Activated CD4-positive, alpha-beta T cell treated with anti-CD3 and anti-CD28 coated beads, Interleukin-2, Interleukin-4, amounts not matched to agents 100 ng/mL and 50 ng/mL, durations not matched to agents 16 hours and 8 hours (primary cell): ENCODE measurements at regions not wholly inside any gene's neighbourhood (a gene's known extent, or its start where the extent isn't known, plus 50 kb on each side); places are given as distances from the start of the nearest gene placed in this dataset.

Experiments
- DNase-seq: peaks from one replicate; pipeline ENCODE4 v3.0.0-alpha.2; 2020; ENCODE audit warnings: low spot score

GRCh38 chr18:40653682-40654081 lies 1301.4 kb upstream of the PIK3C3 start:
- DNase-seq = no peak

DNA sequence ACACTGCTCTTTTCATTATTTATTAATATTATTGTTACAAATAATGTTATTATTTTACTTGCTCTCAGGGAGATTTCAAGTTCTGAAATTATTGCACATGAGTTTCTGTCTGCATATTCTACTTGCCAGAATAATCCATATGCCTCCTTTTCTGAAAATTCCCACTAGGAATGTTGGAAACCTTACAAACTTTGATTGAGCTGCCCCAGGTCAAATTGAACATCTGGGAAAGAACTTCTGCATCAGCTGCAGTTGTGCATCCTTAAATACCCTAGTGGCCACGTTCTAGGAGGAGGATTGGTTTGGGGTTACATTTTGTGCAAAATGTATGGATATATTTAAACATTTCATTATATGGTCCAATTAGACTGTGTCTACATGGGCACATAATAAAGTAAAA lies 1302.7 kb upstream of the PIK3C3 start:
- no peak for DNase-seq

GRCh38 chr18:40651163-40651562 lies 1303.9 kb upstream of the PIK3C3 start:
- DNase-seq = no peak

- DNase-seq = no peak
Observed at GRCh38 chr18:40642692-40643229, 1312.3 kb upstream of the PIK3C3 start.

DNA sequence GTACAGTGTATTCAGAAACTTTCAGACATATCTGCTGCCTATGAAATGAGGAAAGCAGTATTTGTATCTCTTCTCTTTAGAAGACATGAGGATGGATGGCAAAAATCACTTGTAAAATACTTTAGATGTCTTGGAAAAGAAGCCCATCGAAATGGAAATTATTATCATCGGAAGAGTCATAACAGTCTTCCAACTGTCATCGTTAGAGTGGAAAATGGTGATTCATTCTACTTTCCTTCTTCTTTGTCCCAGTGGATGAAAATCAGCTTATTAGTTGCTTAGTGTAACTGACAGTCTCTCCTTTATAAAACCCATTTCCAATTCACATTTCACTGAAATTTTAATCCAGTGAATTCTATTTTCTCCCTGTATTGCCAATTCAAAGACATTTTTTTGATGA lies 1323.7 kb upstream of the PIK3C3 start:
- no peak for DNase-seq

DNA sequence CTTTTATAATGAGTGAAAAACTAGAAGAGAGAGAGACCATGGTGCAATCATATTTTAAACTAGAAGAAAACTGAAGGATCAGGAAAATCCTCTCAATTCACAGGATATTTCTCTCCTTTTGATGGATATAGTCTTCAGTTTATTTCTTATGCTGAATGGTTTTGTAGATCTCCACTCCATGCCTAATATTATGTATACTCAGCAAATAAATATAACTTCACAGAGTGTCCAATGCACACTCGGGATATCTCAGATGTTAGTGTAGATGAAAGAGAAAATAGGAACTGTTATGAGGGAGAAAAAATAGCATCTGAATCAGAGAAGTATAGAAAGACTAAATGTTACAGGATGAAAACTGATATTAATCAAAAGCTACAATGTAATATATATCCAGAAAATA lies 1324.5 kb upstream of the PIK3C3 start:
- no peak for DNase-seq

DNA sequence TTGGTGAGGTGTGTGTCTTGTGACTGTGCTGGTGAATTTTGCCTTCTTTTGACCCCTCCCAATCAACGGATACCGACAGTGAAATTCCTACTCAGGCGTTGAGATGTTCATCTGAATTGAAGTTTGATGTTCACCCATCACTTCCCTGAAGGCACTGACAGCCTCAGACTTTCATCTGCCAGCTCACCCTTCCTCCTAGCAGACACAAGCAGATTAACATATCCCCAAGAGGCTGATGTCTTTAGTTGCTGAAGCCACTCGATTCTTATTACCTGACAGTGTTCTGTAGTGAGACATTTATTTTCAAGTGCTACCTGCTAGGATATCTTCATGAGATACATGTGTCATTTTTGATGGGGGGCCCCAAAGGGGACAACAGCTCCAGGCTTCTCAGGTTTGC lies 1330.1 kb upstream of the PIK3C3 start:
- no peak for DNase-seq

GRCh38 chr18:40613721-40614120 lies 1341.3 kb upstream of the PIK3C3 start:
- no peak for DNase-seq

DNA sequence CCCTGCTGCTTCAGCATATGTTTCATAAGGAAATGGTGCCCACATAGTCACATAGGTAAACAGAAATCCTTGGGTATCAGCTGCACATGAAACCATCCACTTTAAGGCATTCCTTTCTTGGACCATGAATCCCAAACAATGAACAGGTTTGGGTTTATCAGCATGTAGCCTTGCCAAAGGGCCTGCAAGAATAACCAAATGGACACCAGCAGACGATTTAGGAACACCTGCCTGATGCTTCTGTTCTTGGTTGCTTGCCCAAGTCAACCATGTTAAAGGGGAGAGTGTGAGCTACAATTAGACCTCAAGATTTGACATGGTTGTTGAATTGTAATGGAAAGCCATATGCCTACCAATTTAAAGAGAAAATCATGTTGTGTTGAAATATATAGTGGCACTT lies 1342.7 kb upstream of the PIK3C3 start:
- no peak for DNase-seq

GRCh38 chr18:40608226-40608625 lies 1346.8 kb upstream of the PIK3C3 start:
- no peak for DNase-seq

DNA sequence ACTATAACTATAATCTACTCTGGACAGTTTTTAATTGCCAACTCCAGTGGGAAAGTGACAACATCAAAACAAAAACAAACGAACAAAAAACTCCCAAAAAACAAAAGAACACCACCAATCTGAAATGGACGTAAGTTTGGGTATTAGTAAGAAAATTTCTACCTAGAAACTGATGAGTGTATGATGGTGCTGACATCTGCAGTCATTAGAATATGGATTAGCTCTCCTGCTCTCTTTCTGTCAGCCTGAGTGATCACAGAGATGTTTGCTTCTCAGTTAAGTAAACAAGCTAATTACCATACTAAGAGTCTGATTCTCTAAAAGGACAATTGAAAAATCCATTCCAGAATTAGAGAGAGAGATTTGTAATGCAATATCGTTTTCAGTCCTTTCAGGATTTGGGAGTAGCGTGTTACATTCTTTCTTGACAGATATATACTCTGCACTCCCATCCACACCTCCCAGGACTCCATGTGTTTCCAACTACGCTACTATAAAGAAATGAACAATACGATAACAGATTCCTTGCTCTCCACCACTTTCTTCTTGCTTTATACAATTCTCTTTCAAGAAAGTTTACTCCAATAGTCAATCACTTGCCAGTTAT lies 1347.4 kb upstream of the PIK3C3 start:
- DNase-seq = no peak

GRCh38 chr18:40606996-40607395 lies 1348.0 kb upstream of the PIK3C3 start:
- no peak for DNase-seq

DNA sequence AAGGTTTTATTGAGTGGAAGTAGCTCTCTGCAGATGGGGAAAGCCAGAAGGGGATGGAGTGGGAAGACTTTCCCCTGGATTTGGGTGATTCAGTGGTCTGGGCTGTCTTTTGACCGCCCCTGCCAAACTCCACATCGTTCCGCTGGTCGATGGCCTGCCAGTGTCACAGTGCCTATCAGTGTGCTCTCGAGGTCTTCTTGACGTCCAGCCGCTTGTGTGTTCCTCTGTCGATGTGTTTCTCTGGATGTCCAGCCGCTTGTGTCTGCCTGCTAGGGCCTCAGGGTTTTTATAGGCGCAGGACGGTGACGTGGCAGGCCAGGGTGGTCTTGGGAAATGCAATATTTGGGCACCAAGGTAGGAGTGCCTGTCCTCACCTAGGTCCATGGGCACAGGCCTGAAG lies 1371.4 kb upstream of the PIK3C3 start:
- no peak for DNase-seq

- no peak for DNase-seq
Observed at GRCh38 chr18:40582105-40582504, 1372.9 kb upstream of the PIK3C3 start.

GRCh38 chr18:40577981-40578365 lies 1377.1 kb upstream of the PIK3C3 start:
- DNase-seq = no peak

DNA sequence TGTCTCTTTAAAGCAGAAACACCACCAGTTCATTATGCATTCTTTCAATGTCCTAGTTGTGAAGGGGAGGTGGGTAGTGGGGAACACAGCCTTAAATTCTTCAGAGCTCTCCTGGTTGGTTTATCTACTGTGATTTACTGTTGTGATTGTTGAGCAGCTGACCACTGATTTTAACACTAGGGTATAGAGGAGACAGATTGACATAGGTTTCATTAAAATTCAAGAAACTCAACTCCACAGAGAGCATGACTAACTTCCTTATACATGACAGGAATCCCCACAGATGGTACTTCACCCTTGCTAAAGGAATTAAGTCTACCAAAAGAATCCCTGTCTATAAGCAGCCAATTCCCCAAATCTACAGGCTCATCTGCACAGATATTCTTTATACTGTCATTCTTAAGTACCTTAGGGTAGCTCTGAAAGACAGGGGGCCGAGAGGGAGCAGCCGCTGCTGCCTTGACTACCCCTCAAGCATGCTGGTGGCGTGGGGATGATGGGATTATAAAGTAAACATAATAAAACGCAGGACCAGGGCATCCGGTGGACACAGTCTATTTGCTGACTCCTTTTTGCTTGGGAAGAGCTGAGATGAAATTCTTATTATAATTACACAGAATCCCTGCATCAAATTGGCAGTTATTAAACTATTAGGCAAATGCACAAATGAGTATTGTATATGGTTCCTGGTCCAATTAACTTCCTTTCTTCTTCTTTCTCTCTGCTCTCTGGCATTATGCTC lies 1377.6 kb upstream of the PIK3C3 start:
- no peak for DNase-seq

DNA sequence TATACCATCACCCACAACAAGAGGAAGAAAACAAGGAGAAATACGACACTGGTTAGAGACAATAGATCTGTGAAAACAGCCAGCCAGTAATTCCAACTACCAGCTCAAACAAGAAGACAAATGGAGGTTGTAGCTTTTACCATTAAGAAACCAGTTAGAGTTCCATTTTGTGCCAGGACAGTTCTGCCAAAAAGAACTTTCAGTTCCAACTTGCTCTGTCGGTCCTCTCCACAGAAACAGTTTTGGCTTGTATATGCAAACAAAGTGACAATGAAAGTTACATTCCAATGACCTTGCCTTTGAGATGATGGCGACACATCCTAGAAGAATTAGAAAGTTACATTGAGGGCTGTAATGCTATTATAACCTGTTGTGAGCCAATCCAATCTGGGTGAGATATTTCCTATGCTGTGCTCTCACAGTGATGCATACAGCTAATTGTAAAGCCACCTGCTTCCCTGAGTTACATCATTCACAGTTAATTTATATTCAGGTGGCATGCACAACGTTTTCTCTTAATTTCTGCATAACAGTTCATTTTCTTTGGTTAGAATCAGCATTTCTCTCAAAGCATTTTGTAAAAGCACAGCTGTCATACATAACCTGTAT lies 1378.4 kb upstream of the PIK3C3 start:
- DNase-seq = no peak

DNA sequence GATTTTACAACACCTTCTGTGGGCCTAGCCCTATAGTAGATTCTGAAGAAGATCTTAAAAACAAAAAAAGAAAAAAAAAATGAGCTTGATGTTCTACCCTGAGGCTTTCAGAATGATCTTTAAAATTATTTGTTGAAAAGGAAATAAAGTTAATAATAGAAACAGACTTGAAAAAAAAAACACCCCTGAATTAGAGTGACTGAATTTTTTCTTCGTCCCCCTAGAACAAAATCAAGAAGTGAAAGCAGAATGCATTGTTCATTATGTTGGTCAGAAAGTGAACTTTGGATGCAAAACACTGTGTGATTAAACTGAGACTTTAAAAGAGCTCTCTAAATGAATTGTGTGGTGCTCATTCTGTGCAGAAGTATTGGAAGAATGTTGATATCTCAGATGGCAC lies 1384.4 kb upstream of the PIK3C3 start:
- no peak for DNase-seq

- DNase-seq = no peak
Observed at GRCh38 chr18:40569605-40570004, 1385.4 kb upstream of the PIK3C3 start.

GRCh38 chr18:40566510-40566844 lies 1388.6 kb upstream of the PIK3C3 start:
- DNase-seq = no peak

DNA sequence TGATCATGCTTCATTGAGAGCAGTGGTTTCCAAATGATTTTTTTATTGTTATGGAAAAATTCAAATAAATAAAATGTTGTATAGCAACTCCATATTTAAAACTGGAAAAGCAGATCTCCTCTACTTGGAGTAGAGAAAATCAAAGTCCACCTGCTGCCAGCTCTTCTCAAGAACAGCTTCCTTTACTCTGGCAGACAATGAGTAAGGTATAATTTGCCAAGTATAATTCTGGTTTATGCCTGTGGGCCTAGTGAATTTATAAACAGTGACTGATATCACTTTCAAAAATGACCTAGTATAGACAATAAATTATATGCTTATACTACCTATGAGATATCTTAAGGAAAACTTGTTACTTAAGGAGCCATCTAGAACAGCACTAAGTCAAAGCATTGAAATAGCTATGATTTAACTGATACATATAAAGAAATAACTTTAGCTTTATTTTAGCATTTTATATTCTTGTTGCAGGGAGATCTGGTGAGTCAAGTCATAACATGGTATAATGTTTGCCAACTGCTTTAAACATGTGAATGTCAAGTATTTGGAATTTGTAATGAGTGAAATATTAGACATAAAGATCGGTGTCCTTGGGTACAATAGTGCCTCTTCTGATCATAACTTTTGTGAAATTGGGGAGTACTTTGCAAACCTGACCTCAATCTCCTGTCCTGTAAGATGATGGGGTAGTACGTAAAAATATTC lies 1389.1 kb upstream of the PIK3C3 start:
- no peak for DNase-seq

DNA sequence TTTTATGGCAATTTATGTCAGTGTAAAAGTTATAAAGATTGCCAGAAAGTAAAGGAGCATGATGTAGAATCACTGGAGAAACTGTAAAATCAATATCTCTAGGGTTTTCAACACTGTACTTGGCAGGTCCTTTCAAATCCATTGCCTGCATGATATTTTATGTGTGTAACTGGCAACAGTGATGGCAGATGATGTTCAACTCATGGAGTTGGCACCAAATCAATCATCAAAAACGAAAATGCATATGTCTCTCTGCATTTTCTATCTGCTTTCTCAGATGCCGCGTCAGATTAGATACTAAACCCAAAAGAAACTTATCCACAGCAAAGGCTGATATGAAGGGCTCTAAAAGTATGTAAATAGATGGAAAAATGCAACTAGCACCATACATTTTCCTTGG lies 1395.5 kb upstream of the PIK3C3 start:
- no peak for DNase-seq
